ENCODE measurements at regions not wholly inside any gene's neighbourhood (a gene's known extent, or its start where the extent isn't known, plus 50 kb on each side); places are given as distances from the start of the nearest gene placed in this dataset.

DNA sequence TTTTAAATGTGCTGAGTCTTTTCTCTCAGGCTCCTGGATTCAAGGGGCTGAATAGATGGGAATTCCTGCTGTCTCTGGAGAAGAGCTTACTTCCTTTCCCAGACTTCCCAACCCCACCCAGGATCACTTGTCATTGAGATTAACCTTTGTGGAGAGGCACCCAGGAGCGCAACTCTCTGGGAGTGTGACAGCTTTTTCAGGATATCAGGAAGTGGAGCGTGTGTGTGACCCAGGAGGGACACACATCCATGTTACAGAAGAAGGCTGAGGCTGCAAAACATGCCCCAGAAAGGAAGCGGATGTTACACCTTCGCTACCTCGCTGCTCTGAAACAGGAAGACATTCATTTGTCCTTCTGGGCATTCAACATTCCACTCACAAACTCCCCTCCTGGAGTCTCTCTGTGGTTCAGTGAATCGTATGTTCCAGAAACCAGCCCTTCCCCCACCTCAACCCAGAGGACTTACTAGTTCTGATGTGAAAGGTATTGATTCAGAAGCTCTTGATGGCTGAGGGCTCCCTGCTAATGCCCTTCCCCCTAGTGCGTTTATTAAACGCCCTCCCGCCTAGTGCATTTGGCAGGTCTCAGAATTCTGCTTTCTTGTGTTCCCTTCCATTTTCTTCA is 523.9 kb downstream of the TNS1 start:
- in situ Hi-C loops (cut with HindIII; ENCODE audit: low pct_unique_long_range_greater_than_20kb, low sequenced_read_pairs) (no loop called here), intact Hi-C loops (cut with micrococcal nuclease; ENCODE audit: unreplicated experiment) (no loop called here)
- no TSS peak for BruUV-seq (replicated peaks)
- DNase-seq (ENCODE audit: low read depth, low spot score) (no peak), ATAC-seq (no peak)
- no peaks in the 10 kb centered on the region for H3K9me3 ChIP-seq (ENCODE audit: control insufficient read depth, insufficient read depth, low read depth, low read length)
- no peaks in the 10 kb centered on the region for H3K36me3 ChIP-seq (ENCODE audit: control insufficient read depth, insufficient read depth, low read length)
- H3K4me3 ChIP-seq (ENCODE audit: low read depth in 2 of 2, low read length in 2 of 2), result no peak overlapping the region
- H3K27ac ChIP-seq (ENCODE audit: low read length), result no peak overlapping the region
- H3K27me3 ChIP-seq (ENCODE audit: control insufficient read depth, insufficient read depth, low read length), result no peaks in the 10 kb centered on the region
- H3K4me1 ChIP-seq (ENCODE audit: control insufficient read depth, insufficient read depth, low read length), result no peaks in the 10 kb centered on the region
- ChIA-PET CTCF (no interaction called here), POLR2A (no interaction called here)
- TF ChIP-seq, protein P1, sequence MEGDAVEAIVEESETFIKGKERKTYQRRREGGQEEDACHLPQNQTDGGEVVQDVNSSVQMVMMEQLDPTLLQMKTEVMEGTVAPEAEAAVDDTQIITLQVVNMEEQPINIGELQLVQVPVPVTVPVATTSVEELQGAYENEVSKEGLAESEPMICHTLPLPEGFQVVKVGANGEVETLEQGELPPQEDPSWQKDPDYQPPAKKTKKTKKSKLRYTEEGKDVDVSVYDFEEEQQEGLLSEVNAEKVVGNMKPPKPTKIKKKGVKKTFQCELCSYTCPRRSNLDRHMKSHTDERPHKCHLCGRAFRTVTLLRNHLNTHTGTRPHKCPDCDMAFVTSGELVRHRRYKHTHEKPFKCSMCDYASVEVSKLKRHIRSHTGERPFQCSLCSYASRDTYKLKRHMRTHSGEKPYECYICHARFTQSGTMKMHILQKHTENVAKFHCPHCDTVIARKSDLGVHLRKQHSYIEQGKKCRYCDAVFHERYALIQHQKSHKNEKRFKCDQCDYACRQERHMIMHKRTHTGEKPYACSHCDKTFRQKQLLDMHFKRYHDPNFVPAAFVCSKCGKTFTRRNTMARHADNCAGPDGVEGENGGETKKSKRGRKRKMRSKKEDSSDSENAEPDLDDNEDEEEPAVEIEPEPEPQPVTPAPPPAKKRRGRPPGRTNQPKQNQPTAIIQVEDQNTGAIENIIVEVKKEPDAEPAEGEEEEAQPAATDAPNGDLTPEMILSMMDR (IDR thresholded peaks at IDR 0.05), result no peak
- TF ChIP-seq SIN3A (IDR thresholded peaks at IDR 0.05; ENCODE audit: borderline replicate concordance, insufficient read depth, low read depth, low read length) (no peak), POLR2AphosphoS5 (IDR thresholded peaks at IDR 0.05; ENCODE audit: low read depth, low read length) (no peak), TCF7L2 (IDR thresholded peaks at IDR 0.05; ENCODE audit: low read depth, low read length) (no peak)
- TF ChIP-seq, protein P2, sequence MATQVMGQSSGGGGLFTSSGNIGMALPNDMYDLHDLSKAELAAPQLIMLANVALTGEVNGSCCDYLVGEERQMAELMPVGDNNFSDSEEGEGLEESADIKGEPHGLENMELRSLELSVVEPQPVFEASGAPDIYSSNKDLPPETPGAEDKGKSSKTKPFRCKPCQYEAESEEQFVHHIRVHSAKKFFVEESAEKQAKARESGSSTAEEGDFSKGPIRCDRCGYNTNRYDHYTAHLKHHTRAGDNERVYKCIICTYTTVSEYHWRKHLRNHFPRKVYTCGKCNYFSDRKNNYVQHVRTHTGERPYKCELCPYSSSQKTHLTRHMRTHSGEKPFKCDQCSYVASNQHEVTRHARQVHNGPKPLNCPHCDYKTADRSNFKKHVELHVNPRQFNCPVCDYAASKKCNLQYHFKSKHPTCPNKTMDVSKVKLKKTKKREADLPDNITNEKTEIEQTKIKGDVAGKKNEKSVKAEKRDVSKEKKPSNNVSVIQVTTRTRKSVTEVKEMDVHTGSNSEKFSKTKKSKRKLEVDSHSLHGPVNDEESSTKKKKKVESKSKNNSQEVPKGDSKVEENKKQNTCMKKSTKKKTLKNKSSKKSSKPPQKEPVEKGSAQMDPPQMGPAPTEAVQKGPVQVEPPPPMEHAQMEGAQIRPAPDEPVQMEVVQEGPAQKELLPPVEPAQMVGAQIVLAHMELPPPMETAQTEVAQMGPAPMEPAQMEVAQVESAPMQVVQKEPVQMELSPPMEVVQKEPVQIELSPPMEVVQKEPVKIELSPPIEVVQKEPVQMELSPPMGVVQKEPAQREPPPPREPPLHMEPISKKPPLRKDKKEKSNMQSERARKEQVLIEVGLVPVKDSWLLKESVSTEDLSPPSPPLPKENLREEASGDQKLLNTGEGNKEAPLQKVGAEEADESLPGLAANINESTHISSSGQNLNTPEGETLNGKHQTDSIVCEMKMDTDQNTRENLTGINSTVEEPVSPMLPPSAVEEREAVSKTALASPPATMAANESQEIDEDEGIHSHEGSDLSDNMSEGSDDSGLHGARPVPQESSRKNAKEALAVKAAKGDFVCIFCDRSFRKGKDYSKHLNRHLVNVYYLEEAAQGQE (IDR thresholded peaks at IDR 0.05; ENCODE audit: insufficient read depth in 1 of 2, low read depth in 2 of 2, low read length in 1 of 2), result no peak

DNA sequence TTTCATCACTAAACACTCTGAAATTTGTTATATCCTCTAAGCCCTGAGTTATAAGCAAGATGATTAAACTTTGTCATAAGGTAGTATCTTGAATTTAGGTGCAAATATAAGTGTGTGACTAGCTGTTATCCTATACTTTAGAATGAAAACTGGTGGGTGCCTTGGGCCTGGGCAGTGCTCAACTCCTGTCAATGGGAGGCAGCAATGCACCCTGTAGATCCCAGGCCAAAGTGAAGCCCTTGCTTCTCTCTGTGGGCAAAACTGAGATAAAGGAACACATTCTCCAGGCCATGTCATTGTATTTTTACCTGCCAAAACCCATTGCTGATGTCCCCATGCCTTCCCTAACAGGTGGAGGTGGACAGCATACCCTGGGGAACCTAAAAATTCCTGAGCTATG is 525.2 kb downstream of the TNS1 start:
- Histone ChIP-seq H3K27ac (ENCODE audit: low read length) (no peak overlapping the region), H3K4me3 (ENCODE audit: low read depth in 2 of 2, low read length in 2 of 2) (no peak overlapping the region), H3K4me1 (ENCODE audit: control insufficient read depth, insufficient read depth, low read length) (no peaks in the 10 kb centered on the region), H3K9me3 (ENCODE audit: control insufficient read depth, insufficient read depth, low read depth, low read length) (no peaks in the 10 kb centered on the region), H3K27me3 (ENCODE audit: control insufficient read depth, insufficient read depth, low read length) (no peaks in the 10 kb centered on the region), H3K36me3 (ENCODE audit: control insufficient read depth, insufficient read depth, low read length) (no peaks in the 10 kb centered on the region)
- in situ Hi-C loops (cut with HindIII; ENCODE audit: low pct_unique_long_range_greater_than_20kb, low sequenced_read_pairs) (no loop called here), intact Hi-C loops (cut with micrococcal nuclease; ENCODE audit: unreplicated experiment) (no loop called here)
- ChIA-PET POLR2A (no interaction called here), CTCF (no interaction called here)
- TF ChIP-seq, protein P1 (IDR thresholded peaks at IDR 0.05), result no peak
- TF ChIP-seq, protein P2 (IDR thresholded peaks at IDR 0.05; ENCODE audit: insufficient read depth in 1 of 2, low read depth in 2 of 2, low read length in 1 of 2), result no peak
- TF ChIP-seq POLR2AphosphoS5 (IDR thresholded peaks at IDR 0.05; ENCODE audit: low read depth, low read length) (no peak), TCF7L2 (IDR thresholded peaks at IDR 0.05; ENCODE audit: low read depth, low read length) (no peak), SIN3A (IDR thresholded peaks at IDR 0.05; ENCODE audit: borderline replicate concordance, insufficient read depth, low read depth, low read length) (no peak)
- BruUV-seq (replicated peaks), result no TSS peak
- ATAC-seq (no peak), DNase-seq (ENCODE audit: low read depth, low spot score) (no peak)

Measured in Panc1 (cell line).